Tibial nerve (tissue), 3 donors: ENCODE measurements at regions not wholly inside any gene's neighbourhood (a gene's known extent, or its start where the extent isn't known, plus 50 kb on each side); places are given as distances from the start of the nearest gene placed in this dataset.

Experiments used
- EP300 ChIP-seq, 2 donors: sonication (generic); formaldehyde crosslinking; IDR thresholded peaks; one replicate each; pipeline ENCODE4 v1.6.1; 2017; ENCODE audit warnings: antibody characterized with exemption in 2 of 2, mild to moderate bottlenecking in 1 of 2
- POLR2A ChIP-seq, 2 donors: fragments of 450-650 bp; IDR thresholded peaks; one replicate each; pipeline ENCODE4 v1.6.1; 2017; ENCODE audit warnings: antibody characterized with exemption in 2 of 2, mild to moderate bottlenecking in 2 of 2, moderate library complexity in 2 of 2

- TF ChIP-seq POLR2A (IDR thresholded peaks at IDR 0.05) (no peak), EP300 (IDR thresholded peaks at IDR 0.05) (no peak)
Measured at GRCh38 chr2:155687181-155687580, 645.3 kb downstream of the NR4A2 start.
